HG02981 (cell line): ENCODE measurements at regions not wholly inside any gene's neighbourhood (a gene's known extent, or its start where the extent isn't known, plus 50 kb on each side); places are given as distances from the start of the nearest gene placed in this dataset.

Source experiments
- ATAC-seq: cut with Tn5 transposase; IDR thresholded peaks from one replicate; pipeline ENCODE4 v1.9.1; 2021; ENCODE audit warnings: mild to moderate bottlenecking, moderate library complexity; ENCODE audit not compliant: unreplicated experiment

GRCh38 chr2:217657252-217657651, 345.5 kb downstream of the TNS1 start:
- ATAC-seq = no peak

GRCh38 chr2:217656316-217656715, 346.5 kb downstream of the TNS1 start:
- no peak for ATAC-seq

GRCh38 chr2:217655651-217656050, 347.1 kb downstream of the TNS1 start:
- ATAC-seq = no peak

- ATAC-seq = no peak
Measured at GRCh38 chr2:217654168-217654567, 348.6 kb downstream of the TNS1 start.

DNA sequence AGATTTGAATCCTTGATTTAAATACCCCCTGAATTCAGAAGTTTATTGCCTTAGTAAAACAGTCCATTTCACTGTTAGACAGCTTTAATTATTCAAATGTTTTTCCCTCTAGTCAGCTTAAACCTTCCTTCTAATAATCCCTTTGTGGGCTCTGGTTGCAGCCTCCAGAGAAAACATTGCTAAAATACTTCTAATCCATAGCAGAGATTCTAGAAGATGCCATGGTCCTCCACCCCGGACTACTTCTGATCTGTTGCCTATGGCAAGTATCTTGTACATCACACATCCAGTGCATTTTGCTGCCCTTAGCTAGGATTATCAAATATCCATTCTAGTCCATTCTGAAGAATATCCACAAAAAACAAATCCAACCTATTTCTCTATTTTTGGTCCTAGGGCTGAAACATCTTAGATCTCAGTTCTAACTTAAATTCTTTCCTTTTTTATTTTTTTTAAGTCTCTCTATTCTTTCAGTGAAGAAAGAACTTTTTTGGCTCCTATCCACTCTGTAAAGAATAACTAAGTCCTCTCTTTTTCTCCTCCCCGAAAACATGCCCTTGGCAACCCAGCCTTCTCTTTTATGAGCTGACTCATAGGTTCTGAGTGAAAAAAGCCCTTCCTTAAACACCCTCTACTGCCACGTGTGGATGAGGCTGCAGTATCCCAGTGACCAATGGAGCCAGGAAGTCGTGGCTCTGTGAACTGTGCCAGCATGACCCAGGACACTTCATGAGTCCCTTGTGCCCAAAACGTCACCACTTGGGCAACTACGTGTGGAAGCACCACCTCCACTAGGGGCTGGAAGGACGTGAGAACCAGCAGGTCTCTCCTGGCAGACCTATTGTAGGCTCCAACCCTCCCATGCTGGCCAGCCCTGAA, 349.8 kb downstream of the TNS1 start:
- ATAC-seq = no peak

GRCh38 chr2:217650716-217651360, 352.0 kb downstream of the TNS1 start:
- ATAC-seq = peak; percentile 85

DNA sequence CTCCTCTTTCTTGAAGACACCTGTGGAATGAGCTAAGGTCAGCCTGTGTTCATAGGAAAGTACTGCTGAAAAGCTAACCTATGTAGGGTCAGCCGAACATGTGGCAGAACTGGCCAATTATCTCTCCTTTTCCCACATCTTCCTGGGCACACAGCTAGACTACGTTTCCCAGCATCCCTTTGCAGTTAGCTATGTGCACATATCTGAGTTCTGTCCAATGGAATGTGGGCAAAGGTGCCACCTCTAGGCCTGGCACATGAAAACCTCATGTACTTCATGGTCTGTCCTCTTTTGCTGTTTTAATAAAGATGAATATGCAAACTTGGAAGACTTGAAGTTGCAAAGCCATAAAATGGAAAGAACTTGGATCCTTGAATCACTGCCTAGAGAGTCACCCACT, 352.6 kb downstream of the TNS1 start:
- ATAC-seq = no peak

DNA sequence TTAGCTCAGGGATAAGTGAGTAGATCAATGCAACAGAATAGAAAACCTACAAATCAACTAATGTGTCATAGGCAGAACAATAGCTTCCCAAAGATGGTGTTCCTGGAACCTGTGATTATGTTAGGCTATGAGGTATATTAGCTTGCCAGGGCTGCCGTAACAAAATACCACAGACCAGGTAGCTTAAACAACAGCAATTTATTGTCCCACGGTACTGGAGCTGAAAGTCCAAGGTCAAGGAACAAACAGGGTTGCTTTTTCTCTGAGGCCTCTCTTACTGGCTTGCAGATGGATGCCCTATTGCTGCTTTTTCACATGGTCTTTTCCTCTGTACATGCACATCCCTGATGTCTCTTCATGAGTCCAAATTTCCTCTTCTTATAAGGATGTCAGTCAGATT, 354.9 kb downstream of the TNS1 start:
- no peak for ATAC-seq

DNA sequence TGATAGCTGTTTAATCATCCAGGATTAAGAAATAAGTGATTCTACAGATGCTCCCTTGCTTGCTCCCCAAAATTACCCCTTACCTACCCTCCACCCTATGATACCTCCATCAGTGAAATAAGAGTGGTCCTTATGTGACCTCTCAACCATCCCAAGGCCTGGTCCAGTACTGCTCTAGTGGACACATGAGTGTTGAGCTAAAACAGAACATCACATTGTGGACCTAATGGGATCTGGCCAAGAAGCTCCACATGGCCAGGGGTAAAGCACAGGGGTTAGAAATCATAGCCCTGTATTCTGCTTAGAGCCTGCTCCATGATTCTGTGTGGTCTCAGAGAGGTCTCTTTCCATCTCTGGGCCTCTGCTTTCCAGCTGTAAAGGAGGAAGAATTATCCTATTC, 355.6 kb downstream of the TNS1 start:
- no peak for ATAC-seq

DNA sequence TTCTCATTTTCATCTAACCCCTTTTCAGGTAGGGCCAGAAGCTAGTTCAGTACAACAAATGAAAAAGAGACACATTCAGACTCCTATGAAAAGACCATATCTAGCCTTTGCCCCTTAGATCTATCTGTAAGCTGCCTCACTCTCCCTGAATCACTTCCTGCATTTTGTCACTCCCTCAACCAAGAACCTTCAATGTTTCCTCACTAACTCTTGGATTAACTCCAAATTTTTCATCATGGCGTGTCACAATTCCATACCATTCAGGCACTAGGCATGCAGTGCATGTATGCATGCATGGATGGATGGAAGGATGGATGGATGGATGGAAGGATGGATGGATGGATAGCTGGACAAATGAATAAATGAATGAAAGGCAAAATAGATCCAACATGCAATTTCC, 356.9 kb downstream of the TNS1 start:
- no peak for ATAC-seq

- ATAC-seq = no peak
Measured at GRCh38 chr2:217643789-217644301, 358.9 kb downstream of the TNS1 start.

- ATAC-seq = no peak
Measured at GRCh38 chr2:217642944-217643343, 359.9 kb downstream of the TNS1 start.

GRCh38 chr2:217641960-217642359, 360.8 kb downstream of the TNS1 start:
- ATAC-seq = no peak

DNA sequence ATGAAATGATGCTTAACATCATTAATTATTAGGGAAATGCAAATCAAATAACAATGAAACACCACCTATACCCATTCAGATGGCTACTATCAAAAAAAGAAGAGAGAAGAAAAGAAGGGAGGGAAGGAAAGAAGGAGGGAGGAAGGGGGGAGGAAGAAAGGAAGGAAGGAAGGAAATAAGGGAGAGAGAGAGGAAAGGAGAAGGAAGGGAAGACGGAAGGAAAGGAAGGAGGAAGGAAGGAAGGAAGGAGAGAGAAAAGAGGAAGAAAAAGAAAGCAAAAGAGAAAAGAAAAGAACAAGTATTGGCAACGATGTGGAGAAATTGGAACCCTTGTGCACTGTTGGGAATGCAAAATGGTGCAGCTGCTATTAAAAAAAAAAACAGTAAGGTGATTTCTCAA, 363.3 kb downstream of the TNS1 start:
- no peak for ATAC-seq

GRCh38 chr2:217638533-217638932, 364.3 kb downstream of the TNS1 start:
- no peak for ATAC-seq

GRCh38 chr2:217638031-217638430, 364.8 kb downstream of the TNS1 start:
- no peak for ATAC-seq

- ATAC-seq = no peak
Measured at GRCh38 chr2:217636991-217637561, 365.7 kb downstream of the TNS1 start.

- ATAC-seq = no peak
Measured at GRCh38 chr2:217636578-217636977, 366.2 kb downstream of the TNS1 start.

- ATAC-seq = no peak
Measured at GRCh38 chr2:217634871-217635270, 367.9 kb downstream of the TNS1 start.

GRCh38 chr2:217632043-217632442, 370.8 kb downstream of the TNS1 start:
- no peak for ATAC-seq

- no peak for ATAC-seq
Measured at GRCh38 chr2:217631115-217631514, 371.7 kb downstream of the TNS1 start.

- ATAC-seq = no peak
Measured at GRCh38 chr2:217629347-217629746, 373.4 kb downstream of the TNS1 start.
